Fibroblast of pulmonary artery (primary cell): ENCODE measurements at regions not wholly inside any gene's neighbourhood (a gene's known extent, or its start where the extent isn't known, plus 50 kb on each side); places are given as distances from the start of the nearest gene placed in this dataset.

Source experiments
- DNase-seq: peaks from one replicate; pipeline ENCODE4 v3.0.0-alpha.2; 2010; ENCODE audit warnings: low read depth
- H3K4me3 ChIP-seq: replicated peaks from 2 replicates; pipeline ENCODE4 v1.5.1; 2011; ENCODE audit warnings: low read depth, mild to moderate bottlenecking, control low read depth, low read length, moderate library complexity
- CTCF ChIP-seq: IDR thresholded peaks from 2 replicates; pipeline ENCODE4 v1.5.1; 2011; ENCODE audit warnings: mild to moderate bottlenecking, control low read depth, low read length, inconsistent platforms; ENCODE audit errors: missing control alignments

GRCh38 chr18:29153091-29153490 lies 976.2 kb upstream of the CDH2 start:
- TF ChIP-seq CTCF, result no peak
- DNase-seq, result no peak

GRCh38 chr18:29147944-29148343 lies 971.0 kb upstream of the CDH2 start:
- no peak for TF ChIP-seq CTCF
- H3K4me3 ChIP-seq, result no peak overlapping the region

More at GRCh38 chr18:29153091-29153490, 976.2 kb upstream of the CDH2 start:
- no peak overlapping the region for H3K4me3 ChIP-seq

GRCh38 chr18:29146068-29146467 lies 969.1 kb upstream of the CDH2 start:
- no peak for DNase-seq
- TF ChIP-seq CTCF, result no peak
- no peak overlapping the region for H3K4me3 ChIP-seq

More at GRCh38 chr18:29147944-29148343, 971.0 kb upstream of the CDH2 start:
- DNase-seq, result peak; percentile 83

- DNase-seq, result no peak
- no peak for TF ChIP-seq CTCF
- H3K4me3 ChIP-seq, result no peak overlapping the region
These were observed 963.7 kb upstream of the CDH2 start for GRCh38 chr18:29140590-29140989.

- no peak for TF ChIP-seq CTCF
- DNase-seq, result no peak
- H3K4me3 ChIP-seq, result no peak overlapping the region
These were observed 961.0 kb upstream of the CDH2 start for GRCh38 chr18:29137773-29138495.

GRCh38 chr18:29123706-29124530 lies 947.0 kb upstream of the CDH2 start:
- TF ChIP-seq CTCF, result no peak
- no peak overlapping the region for H3K4me3 ChIP-seq
- DNase-seq, result peak; percentile 55
